Osteoblast (primary cell): ENCODE measurements at regions not wholly inside any gene's neighbourhood (a gene's known extent, or its start where the extent isn't known, plus 50 kb on each side); places are given as distances from the start of the nearest gene placed in this dataset.
"Not testable (repeated sequence)": the region's sequence is repeated elsewhere in the genome, so short reads cannot be mapped to it uniquely, and the experiment has no call there.

Experiments used
- DNase-seq: peaks from one replicate; pipeline ENCODE4 v3.0.0; 2011; ENCODE audit warnings: low spot score, mixed read lengths; ENCODE audit not compliant: insufficient read length; ENCODE audit errors: missing footprints
- H2AFZ ChIP-seq: 2 replicates; pipeline ENCODE4 v1.6.0; 2011; ENCODE audit warnings: mild to moderate bottlenecking, low read length
- H3K27ac ChIP-seq: 2 replicates; pipeline ENCODE4 v1.5.1; 2011; ENCODE audit warnings: mild to moderate bottlenecking, low read depth, low read length, moderate library complexity
- H3K27me3 ChIP-seq: 2 replicates; pipeline ENCODE4 v1.6.0; 2012; ENCODE audit warnings: mild to moderate bottlenecking, control low read depth, inconsistent platforms, low read length, moderate library complexity; ENCODE audit not compliant: insufficient read depth
- H3K36me3 ChIP-seq: 2 replicates; pipeline ENCODE4 v1.5.1; 2011; ENCODE audit warnings: mild to moderate bottlenecking, low read length, control low read depth, moderate library complexity; ENCODE audit not compliant: insufficient read depth
- H3K4me1 ChIP-seq: 2 replicates; pipeline ENCODE4 v1.5.1; 2011; ENCODE audit warnings: mild to moderate bottlenecking, low read length, control low read depth, moderate library complexity; ENCODE audit not compliant: insufficient read depth
- H3K4me2 ChIP-seq: 2 replicates; pipeline ENCODE4 v1.6.0; 2011; ENCODE audit warnings: mild to moderate bottlenecking, low read length; ENCODE audit not compliant: insufficient read depth
- H3K4me3 ChIP-seq: fragments of 200-600 bp; sonication (generic); 3 replicates; pipeline ENCODE4 v1.5.1; 2012; ENCODE audit warnings: mild to moderate bottlenecking, low read length, inconsistent platforms; ENCODE audit not compliant: insufficient read depth
- H3K79me2 ChIP-seq: 2 replicates; pipeline ENCODE4 v1.6.0; 2012; ENCODE audit warnings: mild to moderate bottlenecking, low read length, control low read depth, inconsistent platforms; ENCODE audit not compliant: insufficient read depth
- H3K9me3 ChIP-seq: 2 replicates; pipeline ENCODE4 v1.5.1; 2011; ENCODE audit warnings: low read depth, low read length, control low read depth
- H4K20me1 ChIP-seq: 2 replicates; pipeline ENCODE4 v1.6.0; 2012; ENCODE audit warnings: mild to moderate bottlenecking, low read length, control low read depth; ENCODE audit not compliant: insufficient read depth
- TF ChIP-seq, protein P1 (sequence below): IDR thresholded peaks from 2 replicates; pipeline ENCODE4 v1.5.1; 2011; ENCODE audit warnings: mild to moderate bottlenecking, low read depth, low read length, moderate library complexity; ENCODE audit errors: extremely low read depth

- TF ChIP-seq, protein P1, sequence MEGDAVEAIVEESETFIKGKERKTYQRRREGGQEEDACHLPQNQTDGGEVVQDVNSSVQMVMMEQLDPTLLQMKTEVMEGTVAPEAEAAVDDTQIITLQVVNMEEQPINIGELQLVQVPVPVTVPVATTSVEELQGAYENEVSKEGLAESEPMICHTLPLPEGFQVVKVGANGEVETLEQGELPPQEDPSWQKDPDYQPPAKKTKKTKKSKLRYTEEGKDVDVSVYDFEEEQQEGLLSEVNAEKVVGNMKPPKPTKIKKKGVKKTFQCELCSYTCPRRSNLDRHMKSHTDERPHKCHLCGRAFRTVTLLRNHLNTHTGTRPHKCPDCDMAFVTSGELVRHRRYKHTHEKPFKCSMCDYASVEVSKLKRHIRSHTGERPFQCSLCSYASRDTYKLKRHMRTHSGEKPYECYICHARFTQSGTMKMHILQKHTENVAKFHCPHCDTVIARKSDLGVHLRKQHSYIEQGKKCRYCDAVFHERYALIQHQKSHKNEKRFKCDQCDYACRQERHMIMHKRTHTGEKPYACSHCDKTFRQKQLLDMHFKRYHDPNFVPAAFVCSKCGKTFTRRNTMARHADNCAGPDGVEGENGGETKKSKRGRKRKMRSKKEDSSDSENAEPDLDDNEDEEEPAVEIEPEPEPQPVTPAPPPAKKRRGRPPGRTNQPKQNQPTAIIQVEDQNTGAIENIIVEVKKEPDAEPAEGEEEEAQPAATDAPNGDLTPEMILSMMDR = no peak
- Histone ChIP-seq H3K9me3 (no peaks in the 10 kb centered on the region), H3K36me3 (no peaks in the 10 kb centered on the region), H3K4me1 (peaks cover 29% of the 10 kb centered on the region), H3K27me3 (no peaks in the 10 kb centered on the region), H3K79me2 (no peaks in the 10 kb centered on the region), H3K27ac (peak overlapping the region; percentile 41), H4K20me1 (no peaks in the 10 kb centered on the region), H3K4me2 (peak overlapping the region; percentile 54), H2AFZ (no peak overlapping the region), H3K4me3 (no peak overlapping the region)
- DNase-seq = no peak
Measured at GRCh38 chr10:59434463-59435321, 72.3 kb upstream of the FAM13C start.

DNA sequence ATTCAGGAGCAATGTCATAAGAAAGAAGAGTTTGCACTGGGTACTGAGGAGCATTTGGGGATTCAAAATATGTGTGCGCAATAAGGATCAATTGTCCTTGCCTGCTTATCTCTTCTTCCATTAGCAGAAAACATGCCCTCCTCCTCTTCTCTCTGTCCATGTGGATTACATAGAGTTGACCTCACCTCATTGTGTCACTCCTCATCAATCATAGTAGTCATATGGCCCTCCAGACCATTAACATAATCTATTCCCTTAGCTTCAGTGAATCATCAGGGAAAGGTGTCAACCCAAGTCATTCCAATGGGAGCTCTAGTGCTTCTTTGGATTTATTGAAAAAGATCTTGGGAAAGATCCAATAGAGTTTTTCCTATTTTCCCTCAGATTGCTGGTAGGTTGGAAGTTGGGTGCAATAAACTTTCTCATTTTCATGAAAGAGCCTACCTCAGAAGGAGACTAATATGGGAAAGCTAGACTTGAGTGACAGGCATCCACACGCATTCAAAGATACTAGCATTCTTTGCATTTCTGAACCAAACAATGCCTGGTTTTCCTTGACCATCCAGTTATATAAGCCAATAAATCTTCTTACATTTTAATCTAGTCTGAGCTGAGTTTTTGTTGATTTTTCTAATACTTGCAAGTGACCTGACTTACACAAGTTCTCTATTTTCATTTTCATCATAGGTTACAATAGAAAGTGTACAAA lies 71.5 kb upstream of the FAM13C start:
- TF ChIP-seq, protein P1 = no peak
- H4K20me1 ChIP-seq = no peaks in the 10 kb centered on the region
- no peak for DNase-seq
- H3K4me2 ChIP-seq = peak overlapping the region; percentile 54
- no peaks in the 10 kb centered on the region for H3K79me2 ChIP-seq
- no peak overlapping the region for H3K4me3 ChIP-seq
- H2AFZ ChIP-seq = no peak overlapping the region
- peak overlapping the region; percentile 41 for H3K27ac ChIP-seq
- no peaks in the 10 kb centered on the region for H3K36me3 ChIP-seq
- no peaks in the 10 kb centered on the region for H3K27me3 ChIP-seq
- peaks cover 29% of the 10 kb centered on the region for H3K4me1 ChIP-seq
- H3K9me3 ChIP-seq = no peaks in the 10 kb centered on the region

DNA sequence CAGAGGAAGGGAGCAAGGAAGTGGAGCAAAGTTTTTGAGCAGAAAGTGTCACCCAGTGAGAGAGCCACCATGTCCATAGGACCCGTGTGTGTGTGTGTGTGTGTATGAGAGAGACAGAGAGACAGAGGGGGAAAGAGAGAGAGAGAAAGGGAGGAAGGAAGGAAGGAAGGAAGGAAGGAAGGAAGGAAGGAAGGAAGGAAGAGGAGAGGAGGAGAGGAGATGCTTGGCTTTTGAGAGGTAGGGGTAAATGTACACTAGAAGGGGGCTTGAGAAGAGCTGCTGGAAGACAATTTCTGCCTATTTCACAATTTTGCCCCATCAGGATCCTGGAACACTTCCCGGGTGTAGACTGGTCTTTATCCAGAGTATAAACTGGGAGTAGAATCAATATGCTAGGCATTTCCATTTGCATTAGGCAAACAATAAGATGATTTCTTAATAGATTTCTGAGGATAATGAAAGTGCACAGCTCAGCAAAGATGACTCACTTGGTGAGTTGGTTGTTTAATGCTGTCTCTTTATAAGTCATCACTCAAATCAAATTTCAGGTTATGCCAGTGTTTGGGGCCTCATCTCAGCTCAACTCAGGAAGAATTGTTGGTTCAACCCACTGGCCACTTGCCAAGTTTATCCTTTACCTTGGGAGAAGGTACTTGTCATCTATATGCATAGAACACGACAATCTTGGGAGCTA lies 70.0 kb upstream of the FAM13C start:
- peaks cover 29% of the 10 kb centered on the region for H3K4me1 ChIP-seq
- no peaks in the 10 kb centered on the region for H3K27me3 ChIP-seq
- peak overlapping the region; percentile 32 for H3K4me2 ChIP-seq
- H2AFZ ChIP-seq = no peak overlapping the region
- H3K36me3 ChIP-seq = no peaks in the 10 kb centered on the region
- no peak overlapping the region for H3K27ac ChIP-seq
- no peak for DNase-seq
- TF ChIP-seq, protein P1 = no peak
- H4K20me1 ChIP-seq = no peaks in the 10 kb centered on the region
- H3K4me3 ChIP-seq = no peak overlapping the region
- no peaks in the 10 kb centered on the region for H3K79me2 ChIP-seq
- no peaks in the 10 kb centered on the region for H3K9me3 ChIP-seq

- not testable (repeated sequence) for H3K4me3 ChIP-seq, H2AFZ ChIP-seq, H3K9me3 ChIP-seq, H3K36me3 ChIP-seq, DNase-seq, H3K27ac ChIP-seq, H3K79me2 ChIP-seq, H3K27me3 ChIP-seq, H4K20me1 ChIP-seq, H3K4me1 ChIP-seq, H3K4me2 ChIP-seq
Measured at GRCh38 chr10:59413795-59414194, 51.4 kb upstream of the FAM13C start.
